SK-N-SH (cell line): ENCODE measurements at regions not wholly inside any gene's neighbourhood (a gene's known extent, or its start where the extent isn't known, plus 50 kb on each side); places are given as distances from the start of the nearest gene placed in this dataset.

Experiments
- CTCF ChIA-PET: fragments of 300-600, 350-600 bp; formaldehyde crosslinking; extraction: SDS; loops from one replicate; lab custom pipeline; 2021; lab: Yijun Ruan, JAX
- POLR2A ChIA-PET: fragments of 350-600 bp; sonication (Branson Sonifier 250); formaldehyde crosslinking; extraction: SDS; loops from one replicate; lab custom pipeline; 2020; ENCODE audit warnings: antibody characterized with exemption, inconsistent platforms; lab: Yijun Ruan, JAX
- DNase-seq: peaks from one replicate; pipeline ENCODE4 v3.0.0; 2012
- H2AFZ ChIP-seq: fragments of 200-600 bp; sonication (generic); 2 replicates; pipeline ENCODE4 v1.8.1; 2016; ENCODE audit warnings: antibody characterized with exemption, mild to moderate bottlenecking, low read depth
- H3F3A ChIP-seq: fragments of 200-600 bp; sonication (generic); replicated peaks from 2 replicates; pipeline ENCODE3; 2016; ENCODE audit warnings: antibody characterized with exemption, mild to moderate bottlenecking; ENCODE audit not compliant: insufficient read depth
- H3K27ac ChIP-seq, 2 experiments: fragments of 200-500 bp in 1 of 2; fragments of 200-600 bp in 1 of 2; sonication (Bioruptor generic) in 1 of 2; sonication (generic), shearing (Covaris generic) in 1 of 2; 2 replicates each; pipeline versions ENCODE4 v1.5.1 to v1.6.1; 2014 to 2016; ENCODE audit warnings: low read depth in 2 of 2, inconsistent platforms in 1 of 2, low read length in 1 of 2, mild to moderate bottlenecking in 1 of 2, mixed read lengths in 1 of 2
- H3K27me3 ChIP-seq: fragments of 200-600 bp; sonication (generic), shearing (Covaris generic); 2 replicates; pipeline ENCODE4 v1.6.1; 2016; ENCODE audit warnings: mixed run types; ENCODE audit not compliant: insufficient read depth
- H3K36me3 ChIP-seq, 2 experiments: fragments of 200-500 bp in 1 of 2; fragments of 200-600 bp in 1 of 2; sonication (Bioruptor generic) in 1 of 2; sonication (generic) in 1 of 2; replicated peaks in 1 of 2; 2 replicates each; pipeline versions ENCODE3 to v1.5.1; 2014 to 2016; ENCODE audit warnings: low read length in 1 of 2, mild to moderate bottlenecking in 1 of 2; ENCODE audit not compliant: insufficient read depth in 2 of 2, control insufficient read depth in 1 of 2
- H3K4me1 ChIP-seq, 2 experiments: fragments of 200-500 bp in 1 of 2; fragments of 200-600 bp in 1 of 2; sonication (Bioruptor generic) in 1 of 2; sonication (generic), shearing (Covaris generic) in 1 of 2; 2 replicates each; pipeline versions ENCODE4 v1.5.1 to v1.6.1; 2014 to 2016; ENCODE audit warnings: low read depth in 1 of 2, low read length in 1 of 2, mixed run types in 1 of 2; ENCODE audit not compliant: insufficient read depth in 2 of 2, control insufficient read depth in 1 of 2
- H3K4me2 ChIP-seq: fragments of 200-600 bp; sonication (generic), shearing (Covaris generic); 2 replicates; pipeline ENCODE4 v1.6.1; 2017; ENCODE audit warnings: mixed run types
- H3K4me3 ChIP-seq, 2 experiments: fragments of 200-500 bp in 1 of 2; fragments of 200-600 bp in 1 of 2; sonication (Bioruptor generic) in 1 of 2; sonication (generic), shearing (Covaris generic) in 1 of 2; 2 replicates each; pipeline versions ENCODE4 v1.5.1 to v1.8.1; 2014 to 2016; ENCODE audit warnings: low read depth in 2 of 2, inconsistent platforms in 1 of 2, low read length in 1 of 2, mild to moderate bottlenecking in 1 of 2, mixed read lengths in 1 of 2, moderate library complexity in 1 of 2
- H3K79me2 ChIP-seq: fragments of 200-600 bp; sonication (generic); 2 replicates; pipeline ENCODE4 v1.8.1; 2017; ENCODE audit warnings: mild to moderate bottlenecking; ENCODE audit not compliant: insufficient read depth
- H3K9ac ChIP-seq: fragments of 200-600 bp; sonication (generic); 2 replicates; pipeline ENCODE4 v1.6.1; 2017; ENCODE audit warnings: mixed run types
- H3K9me2 ChIP-seq: fragments of 200-600 bp; sonication (generic); 2 replicates; pipeline ENCODE4 v1.6.1; 2017; ENCODE audit warnings: mixed run types
- H3K9me3 ChIP-seq: fragments of 200-600 bp; sonication (generic); 2 replicates; pipeline ENCODE4 v1.6.1; 2017; ENCODE audit warnings: mixed run types, mild to moderate bottlenecking, moderate library complexity
- H4K20me1 ChIP-seq: fragments of 200-600 bp; sonication (generic); 2 replicates; pipeline ENCODE4 v1.6.1; 2017; ENCODE audit warnings: mild to moderate bottlenecking, mixed run types; ENCODE audit not compliant: insufficient read depth
- CHD2 ChIP-seq: fragments of 150-350 bp; IDR thresholded peaks from 2 replicates; pipeline ENCODE4 v1.6.1; 2018; ENCODE audit warnings: low read length; ENCODE audit not compliant: partially characterized antibody
- EP300 ChIP-seq, 2 experiments: IDR thresholded peaks; 2 replicates each; pipeline versions ENCODE4 v1.4.0 to v1.6.1; 2012; ENCODE audit warnings: borderline replicate concordance in 1 of 2, low read depth in 1 of 2, low read length in 1 of 2
- EZH2phosphoT487 ChIP-seq: fragments of 200-600 bp; sonication (generic); IDR thresholded peaks from 2 replicates; pipeline ENCODE4 v1.6.1; 2017; ENCODE audit warnings: low read depth, mixed run types, mild to moderate bottlenecking, antibody characterized with exemption, moderate library complexity, borderline replicate concordance
- FOSL2 ChIP-seq: IDR thresholded peaks from 2 replicates; pipeline ENCODE4 v1.4.0; 2012; ENCODE audit warnings: low read depth, mild to moderate bottlenecking, moderate library complexity, borderline replicate concordance
- FOXJ3 ChIP-seq: sonication (generic); formaldehyde crosslinking; IDR thresholded peaks from 2 replicates; pipeline ENCODE4 v1.5.1; 2020; ENCODE audit warnings: mild to moderate bottlenecking, missing genetic modification reagents
- JUND ChIP-seq: IDR thresholded peaks from 2 replicates; pipeline ENCODE4 v1.4.0; 2012
- NRF1 ChIP-seq: IDR thresholded peaks from 2 replicates; pipeline ENCODE4 v1.6.1; 2012; ENCODE audit warnings: low read depth, mild to moderate bottlenecking, low read length
- POLR2AphosphoS5 ChIP-seq: IDR thresholded peaks from 2 replicates; pipeline ENCODE4 v1.6.1; 2012; ENCODE audit warnings: low read depth, low read length
- RAD21 ChIP-seq: IDR thresholded peaks from 2 replicates; pipeline ENCODE4 v1.6.1; 2012; ENCODE audit warnings: mild to moderate bottlenecking, low read length
- RCOR1 ChIP-seq: fragments of 150-350 bp; IDR thresholded peaks from 2 replicates; pipeline ENCODE4 v1.6.1; 2017; ENCODE audit warnings: antibody characterized with exemption, low read length
- TAF1 ChIP-seq: IDR thresholded peaks from 2 replicates; pipeline ENCODE4 v1.6.1; 2012; ENCODE audit warnings: low read depth, mild to moderate bottlenecking, low read length, moderate library complexity, borderline replicate concordance
- TCF12 ChIP-seq: IDR thresholded peaks from 2 replicates; pipeline ENCODE4 v1.4.0; 2012
- TEAD4 ChIP-seq: IDR thresholded peaks from 2 replicates; pipeline ENCODE4 v1.4.0; 2012; ENCODE audit warnings: mild to moderate bottlenecking, borderline replicate concordance; ENCODE audit not compliant: insufficient read depth
- WGBS: methylation state at CpG from one replicate; pipeline ENCODE4 v1.1.6; 2017; ENCODE audit warnings: low lambda C conversion rate; 5-methylcytosine and 5-hydroxymethylcytosine counted together
- TF ChIP-seq, protein P1 (sequence below): IDR thresholded peaks from 2 replicates; pipeline ENCODE4 v1.6.1; 2012; ENCODE audit warnings: mild to moderate bottlenecking, low read depth, low read length, moderate library complexity
- TF ChIP-seq, protein P2 (sequence below): IDR thresholded peaks from 2 replicates; pipeline ENCODE4 v1.4.0; 2012; ENCODE audit warnings: low read depth, borderline replicate concordance
- TF ChIP-seq, protein P3 (sequence below): IDR thresholded peaks from 2 replicates; pipeline ENCODE4; 2012
- TF ChIP-seq, protein P4 (sequence below): IDR thresholded peaks from 2 replicates; pipeline ENCODE4 v1.4.0; 2012; ENCODE audit warnings: low read depth, borderline replicate concordance

DNA sequence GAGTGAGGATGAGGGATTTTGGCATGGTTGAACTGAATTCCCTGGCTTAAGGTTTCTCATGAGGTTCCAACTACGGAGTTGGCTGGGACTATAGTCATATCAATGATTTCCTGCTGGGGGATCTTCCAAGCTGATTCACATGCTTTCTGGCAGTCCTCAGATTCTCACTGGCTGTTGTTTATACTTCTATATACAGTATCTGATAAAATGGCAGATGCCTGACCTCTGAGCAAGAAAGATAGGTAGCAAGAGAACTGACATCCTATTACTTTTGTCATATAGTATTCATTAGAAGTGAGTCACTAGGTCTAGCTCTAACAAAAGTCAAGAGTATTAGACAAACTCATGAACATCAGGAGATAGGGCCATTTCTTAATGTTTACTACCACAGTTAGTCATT is 440.9 kb upstream of the EDIL3 start:
- ChIA-PET POLR2A (no interaction called here), CTCF (no interaction called here)
- H3K9me2 ChIP-seq, result no peaks in the 10 kb centered on the region
- no peaks in the 10 kb centered on the region for H3K36me3 ChIP-seq
- no peak overlapping the region for H2AFZ ChIP-seq
- H3K4me1 ChIP-seq, result no peaks in the 10 kb centered on the region
- H3K4me2 ChIP-seq, result no peak overlapping the region
- DNase-seq, result no peak
- H3F3A ChIP-seq, result no peaks in the 10 kb centered on the region
- H3K9me3 ChIP-seq, result no peaks in the 10 kb centered on the region
- no peaks in the 10 kb centered on the region for H3K27me3 ChIP-seq
- H3K9ac ChIP-seq, result no peak overlapping the region
- TF ChIP-seq CHD2, result no peak
- TF ChIP-seq FOXJ3 (CRISPR knock-in tag), result no peak
- TF ChIP-seq TAF1, result no peak
- no peak for TF ChIP-seq RAD21
- TF ChIP-seq NRF1, result no peak
- TF ChIP-seq EZH2phosphoT487, result no peak
- TF ChIP-seq, protein P1, sequence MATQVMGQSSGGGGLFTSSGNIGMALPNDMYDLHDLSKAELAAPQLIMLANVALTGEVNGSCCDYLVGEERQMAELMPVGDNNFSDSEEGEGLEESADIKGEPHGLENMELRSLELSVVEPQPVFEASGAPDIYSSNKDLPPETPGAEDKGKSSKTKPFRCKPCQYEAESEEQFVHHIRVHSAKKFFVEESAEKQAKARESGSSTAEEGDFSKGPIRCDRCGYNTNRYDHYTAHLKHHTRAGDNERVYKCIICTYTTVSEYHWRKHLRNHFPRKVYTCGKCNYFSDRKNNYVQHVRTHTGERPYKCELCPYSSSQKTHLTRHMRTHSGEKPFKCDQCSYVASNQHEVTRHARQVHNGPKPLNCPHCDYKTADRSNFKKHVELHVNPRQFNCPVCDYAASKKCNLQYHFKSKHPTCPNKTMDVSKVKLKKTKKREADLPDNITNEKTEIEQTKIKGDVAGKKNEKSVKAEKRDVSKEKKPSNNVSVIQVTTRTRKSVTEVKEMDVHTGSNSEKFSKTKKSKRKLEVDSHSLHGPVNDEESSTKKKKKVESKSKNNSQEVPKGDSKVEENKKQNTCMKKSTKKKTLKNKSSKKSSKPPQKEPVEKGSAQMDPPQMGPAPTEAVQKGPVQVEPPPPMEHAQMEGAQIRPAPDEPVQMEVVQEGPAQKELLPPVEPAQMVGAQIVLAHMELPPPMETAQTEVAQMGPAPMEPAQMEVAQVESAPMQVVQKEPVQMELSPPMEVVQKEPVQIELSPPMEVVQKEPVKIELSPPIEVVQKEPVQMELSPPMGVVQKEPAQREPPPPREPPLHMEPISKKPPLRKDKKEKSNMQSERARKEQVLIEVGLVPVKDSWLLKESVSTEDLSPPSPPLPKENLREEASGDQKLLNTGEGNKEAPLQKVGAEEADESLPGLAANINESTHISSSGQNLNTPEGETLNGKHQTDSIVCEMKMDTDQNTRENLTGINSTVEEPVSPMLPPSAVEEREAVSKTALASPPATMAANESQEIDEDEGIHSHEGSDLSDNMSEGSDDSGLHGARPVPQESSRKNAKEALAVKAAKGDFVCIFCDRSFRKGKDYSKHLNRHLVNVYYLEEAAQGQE, result no peak
- TF ChIP-seq RCOR1, result no peak
- TF ChIP-seq JUND, result no peak
- TF ChIP-seq EP300 (IDR thresholded peaks at IDR 0.05; ENCODE audit: borderline replicate concordance in 1 of 2, low read depth in 1 of 2, low read length in 1 of 2), result no peak
- TF ChIP-seq, protein P2, sequence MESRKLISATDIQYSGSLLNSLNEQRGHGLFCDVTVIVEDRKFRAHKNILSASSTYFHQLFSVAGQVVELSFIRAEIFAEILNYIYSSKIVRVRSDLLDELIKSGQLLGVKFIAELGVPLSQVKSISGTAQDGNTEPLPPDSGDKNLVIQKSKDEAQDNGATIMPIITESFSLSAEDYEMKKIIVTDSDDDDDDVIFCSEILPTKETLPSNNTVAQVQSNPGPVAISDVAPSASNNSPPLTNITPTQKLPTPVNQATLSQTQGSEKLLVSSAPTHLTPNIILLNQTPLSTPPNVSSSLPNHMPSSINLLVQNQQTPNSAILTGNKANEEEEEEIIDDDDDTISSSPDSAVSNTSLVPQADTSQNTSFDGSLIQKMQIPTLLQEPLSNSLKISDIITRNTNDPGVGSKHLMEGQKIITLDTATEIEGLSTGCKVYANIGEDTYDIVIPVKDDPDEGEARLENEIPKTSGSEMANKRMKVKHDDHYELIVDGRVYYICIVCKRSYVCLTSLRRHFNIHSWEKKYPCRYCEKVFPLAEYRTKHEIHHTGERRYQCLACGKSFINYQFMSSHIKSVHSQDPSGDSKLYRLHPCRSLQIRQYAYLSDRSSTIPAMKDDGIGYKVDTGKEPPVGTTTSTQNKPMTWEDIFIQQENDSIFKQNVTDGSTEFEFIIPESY, result no peak
- no peak for TF ChIP-seq TCF12
- TF ChIP-seq POLR2AphosphoS5, result no peak
- TF ChIP-seq TEAD4, result no peak
- TF ChIP-seq FOSL2, result no peak
- TF ChIP-seq, protein P3, sequence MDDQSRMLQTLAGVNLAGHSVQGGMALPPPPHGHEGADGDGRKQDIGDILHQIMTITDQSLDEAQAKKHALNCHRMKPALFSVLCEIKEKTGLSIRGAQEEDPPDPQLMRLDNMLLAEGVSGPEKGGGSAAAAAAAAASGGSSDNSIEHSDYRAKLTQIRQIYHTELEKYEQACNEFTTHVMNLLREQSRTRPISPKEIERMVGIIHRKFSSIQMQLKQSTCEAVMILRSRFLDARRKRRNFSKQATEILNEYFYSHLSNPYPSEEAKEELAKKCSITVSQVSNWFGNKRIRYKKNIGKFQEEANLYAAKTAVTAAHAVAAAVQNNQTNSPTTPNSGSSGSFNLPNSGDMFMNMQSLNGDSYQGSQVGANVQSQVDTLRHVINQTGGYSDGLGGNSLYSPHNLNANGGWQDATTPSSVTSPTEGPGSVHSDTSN, result no peak
- TF ChIP-seq, protein P4, sequence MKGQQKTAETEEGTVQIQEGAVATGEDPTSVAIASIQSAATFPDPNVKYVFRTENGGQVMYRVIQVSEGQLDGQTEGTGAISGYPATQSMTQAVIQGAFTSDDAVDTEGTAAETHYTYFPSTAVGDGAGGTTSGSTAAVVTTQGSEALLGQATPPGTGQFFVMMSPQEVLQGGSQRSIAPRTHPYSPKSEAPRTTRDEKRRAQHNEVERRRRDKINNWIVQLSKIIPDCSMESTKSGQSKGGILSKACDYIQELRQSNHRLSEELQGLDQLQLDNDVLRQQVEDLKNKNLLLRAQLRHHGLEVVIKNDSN, result no peak
- TF ChIP-seq, all 33 proteins: peak for 0
- no peaks in the 10 kb centered on the region for H3K79me2 ChIP-seq
- no peak overlapping the region for H3K4me3 ChIP-seq
- no peaks in the 10 kb centered on the region for H4K20me1 ChIP-seq
- H3K27ac ChIP-seq, result no peak overlapping the region
- 0% methylated on average over 1 of the region's 1 CpG for WGBS
